Esophagus mucosa (tissue), 1 donor: ENCODE measurements at regions not wholly inside any gene's neighbourhood (a gene's known extent, or its start where the extent isn't known, plus 50 kb on each side); places are given as distances from the start of the nearest gene placed in this dataset.
A peak's percentile ranks its signal among the peaks of the same experiment; 100 is the strongest.
"Not testable (repeated sequence)": the region's sequence is repeated elsewhere in the genome, so short reads cannot be mapped to it uniquely, and the experiment has no call there.

Source experiments
- ATAC-seq: fragments of 200-7000 bp; cut with Tn5 transposase; one replicate; pipeline ENCODE4 v1.9.1; 2020
- donor health status: DM: yes; HTN: yes; CAD: no.

DNA sequence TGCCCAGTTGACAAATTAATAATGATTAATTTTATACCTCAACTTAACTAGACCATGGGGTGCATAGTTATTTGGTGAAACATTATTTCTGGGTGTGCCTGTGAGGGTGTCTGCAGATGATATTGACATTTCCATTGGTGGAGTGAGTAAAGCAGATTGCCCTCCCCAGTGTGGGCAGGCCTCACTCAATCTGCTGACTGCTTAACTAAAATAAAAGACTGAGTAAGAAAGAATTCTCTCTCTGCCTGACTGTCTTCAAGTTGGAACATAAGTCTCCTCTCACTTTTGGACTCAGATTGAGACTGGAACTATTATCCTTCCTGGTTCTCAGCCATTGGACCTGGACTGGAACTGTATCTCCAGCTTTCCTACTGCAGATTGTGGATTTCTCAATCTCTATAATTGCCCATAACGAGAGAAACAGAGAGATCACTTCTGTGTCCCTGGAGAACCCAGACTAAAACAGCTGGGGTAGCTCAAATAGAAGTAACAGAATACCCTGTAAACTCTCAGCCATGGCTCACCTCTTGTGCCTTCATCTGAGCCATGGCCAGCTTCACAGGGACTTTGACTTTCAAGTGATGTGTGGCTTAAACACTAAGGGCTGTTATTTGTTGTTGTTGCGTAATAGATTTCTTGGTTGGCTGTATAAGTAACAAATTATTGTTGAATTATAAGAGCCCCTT lies 575.3 kb upstream of the RAB6C start:
- no peak for ATAC-seq

GRCh38 chr2:129408570-129408969 lies 570.9 kb upstream of the RAB6C start:
- no peak for ATAC-seq

GRCh38 chr2:129417041-129417440 lies 562.4 kb upstream of the RAB6C start:
- ATAC-seq: not testable (repeated sequence)

- ATAC-seq: no peak
Observed at GRCh38 chr2:129422028-129422427, 557.4 kb upstream of the RAB6C start.

- no peak for ATAC-seq
Observed at GRCh38 chr2:129428086-129428660, 551.3 kb upstream of the RAB6C start.

GRCh38 chr2:129430911-129431310 lies 548.6 kb upstream of the RAB6C start:
- ATAC-seq: no peak

GRCh38 chr2:129431881-129432280 lies 547.6 kb upstream of the RAB6C start:
- no peak for ATAC-seq

- peak; percentile 15 for ATAC-seq
Observed at GRCh38 chr2:129436809-129437208, 542.7 kb upstream of the RAB6C start.

DNA sequence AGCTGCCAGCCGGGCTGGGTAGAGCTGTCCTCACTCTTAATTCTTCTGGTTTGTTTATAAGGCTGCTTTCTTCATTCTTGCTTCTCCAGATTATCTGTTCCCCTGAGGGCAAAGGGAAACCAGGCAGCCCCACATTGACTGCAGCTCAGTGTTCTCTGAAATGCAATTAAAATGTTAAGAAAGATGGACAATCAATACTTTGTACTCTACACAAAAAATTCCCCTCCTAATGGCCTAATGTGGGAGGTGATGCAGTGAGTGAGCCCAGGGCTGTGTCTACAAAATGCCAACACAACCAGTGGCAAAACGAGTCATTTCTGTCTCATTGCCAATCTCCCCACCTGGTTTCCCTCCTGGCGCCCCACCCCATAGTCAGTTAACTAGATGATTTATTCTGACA lies 541.7 kb upstream of the RAB6C start:
- ATAC-seq: peak; percentile 72

DNA sequence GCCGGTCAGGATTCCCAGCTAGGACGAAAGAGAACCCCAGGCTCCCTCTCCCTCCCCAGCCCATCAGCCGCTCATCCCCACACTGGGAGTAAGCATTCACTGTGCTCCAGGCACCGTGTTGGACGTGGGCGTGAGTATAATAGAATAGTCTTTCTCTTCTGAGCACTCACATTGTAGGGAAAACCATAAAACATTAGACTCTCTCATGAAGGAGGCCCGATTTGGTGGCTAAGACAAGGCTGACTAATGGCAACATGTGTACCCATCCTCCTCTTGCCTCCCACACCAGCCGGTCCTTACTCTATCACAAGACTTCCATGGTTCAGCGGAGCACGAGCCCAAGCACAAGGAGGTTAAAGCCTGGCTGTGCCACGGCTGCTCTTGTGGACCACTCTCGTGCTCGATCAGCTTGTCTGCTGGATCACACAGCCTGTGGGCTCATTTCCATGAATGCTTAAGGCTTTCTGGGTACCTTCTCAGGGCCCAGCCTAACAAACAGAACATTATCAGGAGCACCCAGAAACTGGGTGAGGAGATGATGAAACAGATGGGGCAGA lies 540.9 kb upstream of the RAB6C start:
- ATAC-seq: no peak

GRCh38 chr2:129439406-129440302 lies 539.8 kb upstream of the RAB6C start:
- no peak for ATAC-seq

- no peak for ATAC-seq
Observed at GRCh38 chr2:129441610-129442009, 537.9 kb upstream of the RAB6C start.

DNA sequence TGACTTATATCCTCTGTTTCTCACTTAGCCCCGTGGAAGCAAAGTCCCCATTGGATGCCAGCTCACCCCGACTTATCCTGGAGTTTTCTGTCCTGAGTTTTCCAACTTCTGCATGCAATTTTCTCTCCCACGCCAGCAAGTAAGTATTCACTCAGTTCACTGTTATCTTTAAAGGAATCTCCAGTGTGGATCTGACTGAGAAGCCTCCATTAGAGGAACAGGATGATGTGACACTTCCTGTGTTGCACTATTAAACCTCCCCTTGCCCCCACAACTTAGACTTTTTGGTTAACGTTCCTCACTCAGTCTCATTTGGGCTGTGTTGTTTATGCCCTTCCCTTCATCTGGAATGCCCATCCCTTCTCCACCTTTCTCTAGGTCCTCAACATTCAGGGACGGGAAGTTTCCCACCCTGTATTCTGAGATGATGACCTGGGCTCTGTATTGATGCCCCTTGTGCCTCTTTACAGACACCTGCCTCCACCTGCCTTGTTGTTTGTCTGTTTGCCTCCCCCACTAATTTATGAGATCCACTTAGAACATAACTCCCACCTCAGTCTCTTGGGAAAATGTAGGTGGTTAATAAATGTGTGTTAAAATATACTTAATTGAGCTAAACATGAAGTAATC lies 536.1 kb upstream of the RAB6C start:
- no peak for ATAC-seq

DNA sequence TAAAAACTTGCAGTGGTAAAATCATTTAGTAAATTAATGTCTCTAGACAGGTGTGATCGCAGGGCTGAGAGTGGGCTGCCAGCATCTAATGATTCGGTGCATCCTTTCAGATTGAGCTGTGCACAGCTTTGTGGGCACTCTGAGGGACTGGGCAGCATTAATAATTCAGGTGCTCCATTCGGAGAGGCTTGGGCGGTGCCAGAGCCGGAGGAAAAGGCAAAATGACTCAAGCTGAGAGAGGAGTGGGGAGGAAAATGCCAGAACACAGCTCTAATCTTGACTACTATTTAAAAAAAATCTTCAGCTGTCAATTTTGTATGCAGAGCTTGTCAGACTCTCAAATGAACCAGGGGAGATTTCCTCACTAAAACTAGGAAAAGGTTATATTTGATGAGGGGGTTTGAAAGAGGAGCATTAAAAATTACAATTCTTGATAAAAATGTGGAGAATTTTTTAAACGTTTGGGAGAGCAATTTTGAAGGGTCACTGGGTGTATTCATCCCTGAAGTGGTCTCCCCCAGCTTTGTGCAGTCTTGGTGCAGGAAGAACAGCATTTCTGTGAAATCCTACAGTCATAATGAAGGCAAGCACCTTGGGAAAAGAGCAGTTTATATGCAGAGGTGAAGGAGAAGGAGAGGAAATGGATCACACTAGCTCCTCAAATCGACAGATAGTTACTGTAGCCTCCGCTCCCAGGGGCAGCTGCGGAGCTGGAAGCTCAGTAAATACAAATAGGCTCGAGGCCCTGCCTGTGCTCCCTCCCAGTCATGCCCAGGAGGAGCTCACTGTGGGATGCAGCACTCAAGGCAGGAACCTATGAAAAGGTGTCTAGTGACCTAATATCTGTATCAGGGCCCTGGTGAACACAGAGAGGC lies 535.4 kb upstream of the RAB6C start:
- ATAC-seq: no peak

DNA sequence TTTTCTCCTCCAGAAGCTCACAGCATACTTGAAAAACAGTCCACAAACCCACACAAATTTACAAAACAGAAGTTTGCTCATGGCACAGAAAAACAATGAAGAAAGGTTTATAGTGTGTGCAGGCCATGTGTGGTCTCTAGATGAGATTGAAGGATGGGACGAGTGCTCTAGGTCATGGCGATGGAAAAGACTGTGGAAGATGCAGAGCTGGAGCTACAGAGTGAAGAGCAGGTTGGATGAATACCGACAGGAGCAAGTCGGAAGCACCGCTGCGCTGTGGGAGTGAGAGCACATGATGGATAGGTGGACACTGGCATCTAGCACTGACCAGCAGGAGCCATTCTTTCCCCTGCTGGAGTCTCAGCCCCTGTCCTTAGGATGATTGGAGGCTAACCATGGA lies 534.7 kb upstream of the RAB6C start:
- ATAC-seq: no peak

GRCh38 chr2:129456691-129457090 lies 522.8 kb upstream of the RAB6C start:
- ATAC-seq: no peak

- no peak for ATAC-seq
Observed at GRCh38 chr2:129457277-129457818, 522.1 kb upstream of the RAB6C start.

DNA sequence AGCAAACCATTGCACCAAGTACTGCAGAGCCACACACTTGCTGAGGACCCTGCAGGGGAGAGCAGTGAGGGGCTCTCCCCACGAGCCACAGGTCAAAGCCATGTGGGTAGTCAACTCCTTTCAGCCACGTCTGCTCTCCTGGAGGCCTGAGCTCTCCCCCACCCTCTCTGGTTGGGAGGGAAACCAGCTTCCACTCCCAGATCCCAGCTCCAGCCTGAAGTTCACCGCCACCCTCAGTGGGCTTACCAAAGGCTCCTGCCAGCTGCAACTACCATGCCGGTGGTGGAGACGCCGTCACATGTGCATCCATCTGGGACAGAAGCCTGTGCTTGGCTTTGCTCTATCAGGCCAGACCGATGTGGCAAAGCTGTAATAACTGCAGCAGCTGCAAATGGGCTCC lies 521.5 kb upstream of the RAB6C start:
- ATAC-seq: no peak

DNA sequence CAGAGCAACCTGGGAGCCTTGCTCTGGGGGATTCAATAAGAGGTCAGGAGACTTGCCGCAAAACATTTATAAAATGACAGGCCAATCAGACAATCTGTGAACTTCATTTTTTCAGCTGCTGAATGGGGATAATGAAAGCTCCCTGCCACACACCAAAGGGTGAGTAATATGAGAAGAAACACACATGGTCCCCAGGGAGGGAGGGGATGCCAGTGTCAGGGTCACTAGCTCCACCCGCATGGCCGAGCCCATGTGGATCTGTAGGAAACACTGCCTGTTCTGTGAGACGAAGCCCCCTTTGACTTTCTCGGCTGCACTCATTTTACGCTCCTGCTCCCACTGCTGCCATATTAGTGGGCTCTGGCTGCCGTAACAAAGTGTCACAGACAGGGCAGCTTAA lies 521.0 kb upstream of the RAB6C start:
- ATAC-seq: no peak

DNA sequence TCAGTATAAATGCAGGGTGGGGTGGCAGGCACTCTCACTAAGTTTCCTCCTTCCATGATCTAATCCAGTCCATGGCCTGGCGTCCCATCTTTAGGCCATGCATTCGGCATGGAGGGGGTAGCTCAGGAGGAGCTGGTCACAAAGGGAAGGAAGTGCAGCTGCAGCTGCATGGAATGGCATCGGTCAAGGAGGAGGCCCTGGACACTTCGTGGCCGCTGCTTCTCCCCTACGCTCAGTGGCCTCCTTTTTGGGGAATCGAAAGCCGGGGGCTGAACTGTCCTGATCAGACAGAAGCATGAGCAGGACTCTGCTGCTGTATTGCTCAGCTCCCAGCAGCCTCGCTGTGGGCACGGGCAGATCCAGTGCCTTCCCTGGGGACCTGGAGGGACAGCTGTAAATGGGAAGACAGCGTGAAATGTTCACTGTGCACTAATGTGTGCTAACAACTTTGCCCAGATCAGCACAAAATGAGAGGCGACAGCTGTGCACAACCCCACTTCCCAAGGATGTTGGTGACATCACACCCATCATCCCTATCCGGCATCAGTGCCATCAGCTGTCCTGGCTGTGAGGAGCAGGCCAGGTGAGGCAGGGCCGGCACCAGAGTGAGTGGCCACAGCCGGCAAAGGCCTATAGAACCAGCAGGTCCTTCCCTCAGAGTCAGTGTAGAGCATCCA lies 520.1 kb upstream of the RAB6C start:
- ATAC-seq: no peak

DNA sequence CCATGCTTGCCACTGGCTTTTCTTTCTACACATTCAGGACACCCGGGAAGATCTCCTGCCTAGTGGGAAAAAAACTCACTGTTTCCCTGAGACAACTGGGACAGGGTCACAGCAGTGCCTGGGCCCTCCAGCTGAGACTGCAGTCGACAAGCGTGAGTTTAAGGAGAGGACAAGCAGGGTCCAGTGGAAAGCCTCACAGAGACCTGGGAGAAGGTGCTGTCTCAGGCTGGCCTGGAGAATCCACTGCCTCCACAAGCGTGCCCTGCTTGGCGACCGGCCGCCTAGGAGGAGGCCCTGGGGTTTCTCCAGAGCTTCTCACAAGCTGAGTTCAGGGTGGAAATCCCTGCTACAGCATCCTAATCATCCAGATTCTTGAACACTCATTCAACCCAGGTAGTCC lies 519.6 kb upstream of the RAB6C start:
- no peak for ATAC-seq
